MM.1S (cell line): ENCODE measurements at regions not wholly inside any gene's neighbourhood (a gene's known extent, or its start where the extent isn't known, plus 50 kb on each side); places are given as distances from the start of the nearest gene placed in this dataset.

Experiments used
- EZH2 ChIP-seq: fragments of 300-600 bp; sonication (generic); optimal IDR thresholded peaks from 2 replicates; pipeline ENCODE3; 2017; ENCODE audit warnings: low read depth, mild to moderate bottlenecking, antibody characterized with exemption, low read length, mixed read lengths
- EZH2phosphoT487 ChIP-seq: fragments of 300-600 bp; sonication (generic); IDR thresholded peaks from 2 replicates; pipeline ENCODE4 v1.6.1; 2018; ENCODE audit warnings: antibody characterized with exemption, low read length
- TF ChIP-seq, protein P1 (sequence below): fragments of 300-600 bp; sonication (generic); IDR thresholded peaks from 2 replicates; pipeline ENCODE4 v1.5.1; 2016; ENCODE audit warnings: antibody characterized with exemption, low read length, mixed read lengths

DNA sequence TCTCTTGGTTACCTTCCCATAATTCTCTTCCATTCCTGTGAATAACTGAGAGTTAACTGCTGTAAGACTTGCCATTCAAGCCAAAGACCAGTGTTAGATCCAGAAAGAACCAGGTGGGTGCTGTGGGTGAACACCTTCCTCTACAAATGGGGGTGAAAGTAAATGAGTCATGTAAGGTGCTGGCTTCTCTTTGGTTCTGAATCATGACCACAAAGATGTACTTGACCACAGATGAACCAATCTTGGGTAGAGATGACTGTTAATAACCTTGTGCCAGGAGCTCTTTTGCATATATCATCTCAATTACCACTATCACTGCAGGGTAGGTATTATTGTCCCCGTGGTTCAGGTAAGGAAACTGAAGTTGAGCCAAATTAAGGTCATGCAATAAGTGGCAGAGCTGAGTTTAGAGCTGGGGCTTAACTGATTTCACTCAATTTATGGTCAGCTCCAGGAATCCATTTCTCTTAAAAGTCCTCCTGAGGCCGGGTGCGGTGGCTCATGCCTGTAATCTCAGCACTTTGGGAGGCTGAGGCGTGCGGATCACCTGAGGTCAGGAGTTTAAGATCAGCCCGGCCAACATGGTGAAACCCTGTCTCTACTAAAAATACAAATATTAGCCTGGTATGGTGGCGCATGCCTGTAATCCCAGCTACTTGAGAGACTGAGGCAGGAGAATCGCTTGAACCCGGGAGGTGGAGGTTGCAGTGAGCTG lies 244.9 kb upstream of the CXCR4 start:
- TF ChIP-seq, protein P1, sequence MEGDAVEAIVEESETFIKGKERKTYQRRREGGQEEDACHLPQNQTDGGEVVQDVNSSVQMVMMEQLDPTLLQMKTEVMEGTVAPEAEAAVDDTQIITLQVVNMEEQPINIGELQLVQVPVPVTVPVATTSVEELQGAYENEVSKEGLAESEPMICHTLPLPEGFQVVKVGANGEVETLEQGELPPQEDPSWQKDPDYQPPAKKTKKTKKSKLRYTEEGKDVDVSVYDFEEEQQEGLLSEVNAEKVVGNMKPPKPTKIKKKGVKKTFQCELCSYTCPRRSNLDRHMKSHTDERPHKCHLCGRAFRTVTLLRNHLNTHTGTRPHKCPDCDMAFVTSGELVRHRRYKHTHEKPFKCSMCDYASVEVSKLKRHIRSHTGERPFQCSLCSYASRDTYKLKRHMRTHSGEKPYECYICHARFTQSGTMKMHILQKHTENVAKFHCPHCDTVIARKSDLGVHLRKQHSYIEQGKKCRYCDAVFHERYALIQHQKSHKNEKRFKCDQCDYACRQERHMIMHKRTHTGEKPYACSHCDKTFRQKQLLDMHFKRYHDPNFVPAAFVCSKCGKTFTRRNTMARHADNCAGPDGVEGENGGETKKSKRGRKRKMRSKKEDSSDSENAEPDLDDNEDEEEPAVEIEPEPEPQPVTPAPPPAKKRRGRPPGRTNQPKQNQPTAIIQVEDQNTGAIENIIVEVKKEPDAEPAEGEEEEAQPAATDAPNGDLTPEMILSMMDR = no peak
- TF ChIP-seq EZH2 (no peak), EZH2phosphoT487 (no peak)
